ENCODE measurements at regions not wholly inside any gene's neighbourhood (a gene's known extent, or its start where the extent isn't known, plus 50 kb on each side); places are given as distances from the start of the nearest gene placed in this dataset.
"Not testable (repeated sequence)": the region's sequence is repeated elsewhere in the genome, so short reads cannot be mapped to it uniquely, and the experiment has no call there.

DNA sequence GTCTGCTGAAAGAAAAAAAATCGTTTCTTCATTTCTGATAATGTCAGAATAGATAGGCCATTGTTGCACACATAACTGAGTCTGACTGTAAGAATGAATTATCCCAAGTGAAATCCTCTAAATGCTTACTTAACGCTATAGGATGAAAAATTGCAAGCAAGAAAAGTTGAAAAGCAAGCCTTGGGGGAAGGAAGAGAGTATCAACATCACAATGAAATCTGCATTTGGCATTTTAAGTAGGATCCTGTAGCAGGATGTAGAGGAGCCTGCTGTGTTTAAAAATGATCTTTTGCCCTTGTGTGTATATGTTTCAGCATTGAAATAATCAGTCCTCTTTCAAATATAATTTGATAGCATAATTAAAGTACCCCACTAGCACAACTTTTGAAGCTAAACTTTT, 464.3 kb upstream of the ZNF337 start:
- TF ChIP-seq, protein P1, sequence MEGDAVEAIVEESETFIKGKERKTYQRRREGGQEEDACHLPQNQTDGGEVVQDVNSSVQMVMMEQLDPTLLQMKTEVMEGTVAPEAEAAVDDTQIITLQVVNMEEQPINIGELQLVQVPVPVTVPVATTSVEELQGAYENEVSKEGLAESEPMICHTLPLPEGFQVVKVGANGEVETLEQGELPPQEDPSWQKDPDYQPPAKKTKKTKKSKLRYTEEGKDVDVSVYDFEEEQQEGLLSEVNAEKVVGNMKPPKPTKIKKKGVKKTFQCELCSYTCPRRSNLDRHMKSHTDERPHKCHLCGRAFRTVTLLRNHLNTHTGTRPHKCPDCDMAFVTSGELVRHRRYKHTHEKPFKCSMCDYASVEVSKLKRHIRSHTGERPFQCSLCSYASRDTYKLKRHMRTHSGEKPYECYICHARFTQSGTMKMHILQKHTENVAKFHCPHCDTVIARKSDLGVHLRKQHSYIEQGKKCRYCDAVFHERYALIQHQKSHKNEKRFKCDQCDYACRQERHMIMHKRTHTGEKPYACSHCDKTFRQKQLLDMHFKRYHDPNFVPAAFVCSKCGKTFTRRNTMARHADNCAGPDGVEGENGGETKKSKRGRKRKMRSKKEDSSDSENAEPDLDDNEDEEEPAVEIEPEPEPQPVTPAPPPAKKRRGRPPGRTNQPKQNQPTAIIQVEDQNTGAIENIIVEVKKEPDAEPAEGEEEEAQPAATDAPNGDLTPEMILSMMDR (IDR thresholded peaks at IDR 0.05; ENCODE audit: low read length): not testable (repeated sequence)
- not testable (repeated sequence) for TF ChIP-seq EZH2 (optimal IDR thresholded peaks at IDR 0.05; ENCODE audit: low read depth, low read length); EZH2phosphoT487 (IDR thresholded peaks at IDR 0.05; ENCODE audit: low read length)

Data from MM.1S (cell line).